NCI-H510A treated with DMSO at 0.1 percent for 48 hours (cell line): ENCODE measurements at regions not wholly inside any gene's neighbourhood (a gene's known extent, or its start where the extent isn't known, plus 50 kb on each side); places are given as distances from the start of the nearest gene placed in this dataset.

Experiments
- DNase-seq: peaks from one replicate; lab custom pipeline; 2025; lab: John Stamatoyannopoulos, UW

- DNase-seq = no peak
Observed at GRCh38 chr3:150216866-150217600, 191.1 kb upstream of the TSC22D2 start.

- peak; percentile 38 for DNase-seq
Observed at GRCh38 chr3:150216041-150216811, 191.9 kb upstream of the TSC22D2 start.

GRCh38 chr3:150215616-150216015 lies 192.5 kb upstream of the TSC22D2 start:
- DNase-seq = no peak

- DNase-seq = no peak
Observed at GRCh38 chr3:150213577-150213976, 194.5 kb upstream of the TSC22D2 start.

GRCh38 chr3:150210461-150211110 lies 197.5 kb upstream of the TSC22D2 start:
- DNase-seq = no peak

- no peak for DNase-seq
Observed at GRCh38 chr3:150203273-150203672, 204.8 kb upstream of the TSC22D2 start.

- no peak for DNase-seq
Observed at GRCh38 chr3:150202711-150203110, 205.4 kb upstream of the TSC22D2 start.

GRCh38 chr3:150194957-150195356 lies 213.1 kb upstream of the TSC22D2 start:
- no peak for DNase-seq

- no peak for DNase-seq
Observed at GRCh38 chr3:150194513-150194912, 213.6 kb upstream of the TSC22D2 start.

GRCh38 chr3:150184426-150185071 lies 213.9 kb upstream of the PFN2 start:
- DNase-seq = no peak

- DNase-seq = peak; percentile 71
Observed at GRCh38 chr3:150183678-150184425, 213.2 kb upstream of the PFN2 start.

- DNase-seq = no peak
Observed at GRCh38 chr3:150180334-150180733, 209.6 kb upstream of the PFN2 start.

GRCh38 chr3:150179330-150179729 lies 208.6 kb upstream of the PFN2 start:
- no peak for DNase-seq

- DNase-seq = no peak
Observed at GRCh38 chr3:150177673-150178381, 207.1 kb upstream of the PFN2 start.

GRCh38 chr3:150174179-150174578 lies 203.5 kb upstream of the PFN2 start:
- no peak for DNase-seq

GRCh38 chr3:150172356-150172755 lies 201.7 kb upstream of the PFN2 start:
- DNase-seq = no peak

GRCh38 chr3:150170852-150171520 lies 200.3 kb upstream of the PFN2 start:
- DNase-seq = no peak

GRCh38 chr3:150169330-150169940 lies 198.7 kb upstream of the PFN2 start:
- DNase-seq = no peak

- no peak for DNase-seq
Observed at GRCh38 chr3:150168698-150169097, 198.0 kb upstream of the PFN2 start.
